Subcutaneous abdominal adipose tissue (tissue), 5 donors: ENCODE measurements at regions not wholly inside any gene's neighbourhood (a gene's known extent, or its start where the extent isn't known, plus 50 kb on each side); places are given as distances from the start of the nearest gene placed in this dataset.

Experiments
- H3K27ac ChIP-seq: one replicate; pipeline ENCODE4 v1.7.0; 2013; ENCODE audit warnings: low read depth, mild to moderate bottlenecking, inconsistent platforms, low read length, moderate library complexity
- H3K27me3 ChIP-seq, 5 donors: one replicate each; pipeline ENCODE4 v1.7.0; 2013; ENCODE audit warnings: low read length in 5 of 5, inconsistent platforms in 1 of 5; ENCODE audit not compliant: control insufficient read depth in 5 of 5, insufficient read depth in 4 of 5
- H3K36me3 ChIP-seq, 5 donors: one replicate each; pipeline ENCODE4 v1.7.0; 2013; ENCODE audit warnings: low read length in 5 of 5; ENCODE audit not compliant: control insufficient read depth in 5 of 5, insufficient read depth in 5 of 5
- H3K4me1 ChIP-seq, 5 donors: one replicate each; pipeline ENCODE4 v1.7.0; 2013; ENCODE audit warnings: low read length in 5 of 5, mild to moderate bottlenecking in 3 of 5, moderate library complexity in 1 of 5; ENCODE audit not compliant: control insufficient read depth in 5 of 5, insufficient read depth in 5 of 5
- H3K4me3 ChIP-seq, 5 donors: one replicate each; pipeline ENCODE4 v1.7.0; 2013; ENCODE audit warnings: low read length in 5 of 5, low read depth in 1 of 5
- H3K9ac ChIP-seq, 5 donors: one replicate each; pipeline ENCODE4 v1.7.0; 2013; ENCODE audit warnings: low read length in 5 of 5, mild to moderate bottlenecking in 4 of 5, moderate library complexity in 3 of 5
- H3K9me3 ChIP-seq, 5 donors: one replicate each; pipeline ENCODE4 v1.7.0; 2013; ENCODE audit warnings: low read length in 5 of 5; ENCODE audit not compliant: control insufficient read depth in 5 of 5
- donor health status: healthy.
- donor health status: healthy.
- donor health status: healthy.
- donor health status: healthy.
- donor health status: healthy.

DNA sequence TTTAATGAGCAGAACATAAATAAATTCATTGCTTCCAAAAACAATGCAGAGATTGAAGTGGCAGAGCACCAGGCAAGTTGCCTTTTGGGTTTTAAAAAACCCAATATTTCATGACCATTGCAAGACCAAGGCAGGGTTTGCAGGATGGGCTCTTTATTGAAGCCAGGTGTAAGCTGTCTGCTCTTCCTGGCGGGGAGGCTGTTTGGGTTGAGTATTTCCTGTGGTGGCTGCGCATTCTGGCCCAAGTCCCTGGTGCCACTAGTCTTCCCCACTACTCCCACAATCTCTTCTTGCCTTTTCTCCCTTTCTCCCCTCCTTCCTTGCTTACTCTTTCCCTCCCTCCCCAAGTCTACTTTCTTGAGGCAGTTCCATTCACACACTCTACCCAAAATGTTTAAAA lies 116.4 kb downstream of the AKAP11 start:
- Histone ChIP-seq H3K4me1 (no peaks in the 10 kb centered on the region), H3K27me3 (no peaks in the 10 kb centered on the region), H3K27ac (no peak overlapping the region), H3K36me3 (no peaks in the 10 kb centered on the region), H3K9ac (no peak overlapping the region), H3K9me3 (peaks cover 0 to 3% (median 0%) of the 10 kb centered on the region in 5 donors), H3K4me3 (no peak overlapping the region)

DNA sequence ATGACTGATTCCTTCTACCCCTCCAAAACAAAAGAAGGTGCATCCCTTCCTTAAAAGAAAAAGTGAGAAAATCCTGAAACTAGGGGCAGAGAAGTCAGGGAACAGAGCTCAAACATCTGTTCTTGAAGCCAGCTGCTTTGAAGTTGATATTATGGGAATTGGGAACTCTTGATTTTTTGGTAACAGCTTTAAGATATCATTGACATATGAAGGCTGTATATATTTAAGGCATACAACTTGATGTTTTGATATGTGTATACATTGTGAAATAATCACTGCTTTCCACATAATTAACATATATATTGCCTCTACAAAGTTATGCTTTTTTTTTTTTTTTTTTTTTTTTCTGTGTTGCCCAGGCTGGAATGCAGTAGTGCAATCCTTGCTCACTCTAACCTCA lies 117.1 kb downstream of the AKAP11 start:
- Histone ChIP-seq H3K9me3 (peaks cover 0 to 3% (median 0%) of the 10 kb centered on the region in 5 donors), H3K27me3 (no peaks in the 10 kb centered on the region), H3K27ac (no peak overlapping the region), H3K4me3 (no peak overlapping the region), H3K36me3 (no peaks in the 10 kb centered on the region), H3K9ac (no peak overlapping the region), H3K4me1 (no peaks in the 10 kb centered on the region)

DNA sequence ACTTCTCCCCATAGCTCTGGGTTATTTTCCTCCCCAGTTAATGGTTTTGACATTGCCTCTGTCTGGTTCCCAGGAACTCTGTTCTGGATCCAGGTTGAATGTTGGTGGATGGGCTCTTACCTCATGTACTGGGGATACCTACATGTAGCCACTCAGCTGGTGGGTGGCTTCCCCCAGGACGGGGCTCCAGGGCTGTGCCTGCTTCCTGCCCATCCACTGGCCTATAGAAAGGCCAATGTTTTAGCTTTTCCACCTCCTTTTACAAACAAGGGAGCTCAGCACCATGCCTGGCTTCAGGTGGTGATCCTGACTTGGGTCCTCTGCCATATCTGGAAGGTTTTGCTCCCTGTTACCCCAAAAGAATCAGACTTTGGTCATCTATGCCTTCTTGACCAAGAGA lies 120.2 kb downstream of the AKAP11 start:
- no peaks in the 10 kb centered on the region for H3K27me3 ChIP-seq
- H3K4me1 ChIP-seq = peaks cover 0 to 2% (median 0%) of the 10 kb centered on the region in 5 donors
- no peak overlapping the region for H3K27ac ChIP-seq
- H3K9me3 ChIP-seq = no peaks in the 10 kb centered on the region
- H3K9ac ChIP-seq = no peak overlapping the region
- H3K36me3 ChIP-seq = no peaks in the 10 kb centered on the region
- H3K4me3 ChIP-seq = no peak overlapping the region

DNA sequence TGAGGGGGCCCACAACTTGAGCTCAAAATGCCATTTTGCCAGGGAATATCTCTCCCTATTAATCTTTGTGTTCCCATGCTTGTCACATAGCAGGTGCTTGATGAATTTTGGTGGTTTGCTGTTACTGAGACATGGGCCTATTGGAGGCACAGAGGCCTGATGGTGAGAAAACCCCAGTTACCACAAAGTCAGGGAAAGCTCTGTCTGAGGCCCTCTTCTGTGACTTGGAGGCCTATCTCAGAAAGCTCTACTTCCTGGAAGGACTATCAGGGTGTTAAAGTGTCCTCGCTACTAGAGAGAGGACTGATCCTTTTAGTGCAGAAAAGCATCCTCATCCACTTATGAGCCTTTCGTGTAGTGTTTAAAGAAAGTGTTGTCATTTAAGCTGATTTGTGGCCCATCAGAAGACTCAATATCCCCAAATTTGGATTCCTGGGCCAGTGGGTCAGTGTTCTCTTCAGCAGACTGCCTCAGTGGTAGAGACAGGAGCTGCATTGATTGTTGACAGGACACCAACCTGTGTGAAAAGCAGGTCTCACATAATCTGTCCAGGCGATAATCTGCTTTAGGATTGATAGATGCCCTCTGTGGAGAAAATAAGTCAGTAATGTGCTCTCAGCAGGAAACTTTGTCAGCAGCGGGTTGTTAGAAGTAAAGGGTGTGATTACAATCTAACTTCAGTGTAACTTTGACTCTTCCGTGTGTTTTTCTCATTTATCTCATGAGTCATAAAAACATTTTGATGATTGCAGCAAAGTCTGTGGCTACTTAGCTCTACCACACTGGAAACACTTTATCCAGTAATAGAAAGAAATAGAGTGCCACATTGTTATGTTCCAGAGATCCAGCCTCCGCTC lies 121.0 kb downstream of the AKAP11 start:
- Histone ChIP-seq H3K9me3 (no peaks in the 10 kb centered on the region), H3K36me3 (no peaks in the 10 kb centered on the region), H3K4me1 (peaks cover 0 to 2% (median 0%) of the 10 kb centered on the region in 5 donors), H3K27me3 (no peaks in the 10 kb centered on the region), H3K9ac (no peak overlapping the region), H3K27ac (no peak overlapping the region), H3K4me3 (no peak overlapping the region)

DNA sequence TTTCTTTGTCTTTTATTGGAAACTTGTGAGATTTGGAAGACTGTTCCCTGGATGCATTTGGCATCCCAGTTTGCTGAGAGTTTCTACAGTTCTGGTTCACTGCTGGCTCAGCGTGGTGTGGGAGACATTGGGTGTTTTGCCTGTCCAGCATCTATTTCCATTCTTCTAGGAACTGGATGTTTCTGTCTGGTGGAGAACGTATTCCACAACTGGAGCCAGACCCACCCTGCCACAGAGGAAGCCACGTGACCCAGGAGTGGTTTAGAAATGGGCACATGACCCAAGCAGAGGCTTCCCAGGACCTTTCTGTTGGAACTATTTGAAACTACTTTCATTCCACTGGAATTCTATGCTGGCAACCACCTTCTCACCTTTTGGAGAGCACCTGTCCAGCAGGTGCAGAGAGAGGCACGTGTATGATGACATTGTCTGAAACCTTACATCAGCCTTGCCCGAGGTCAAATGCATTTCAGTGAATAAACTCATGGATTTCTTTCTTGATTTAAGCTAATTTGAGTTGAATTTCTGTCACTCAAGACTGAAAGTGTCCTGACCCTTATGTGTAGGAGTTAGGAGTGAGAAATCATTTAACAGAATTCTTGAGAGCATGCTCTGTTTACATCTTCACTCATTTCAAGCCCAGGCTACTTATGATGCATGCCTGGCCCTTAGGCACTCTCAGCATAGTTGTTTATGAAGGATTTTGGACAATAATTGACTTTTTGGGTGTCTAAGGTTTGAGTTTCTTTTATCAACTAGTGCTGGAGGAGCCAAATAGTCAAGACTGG lies 121.8 kb downstream of the AKAP11 start:
- Histone ChIP-seq H3K4me1 (peaks cover 0 to 2% (median 0%) of the 10 kb centered on the region in 5 donors), H3K9me3 (no peaks in the 10 kb centered on the region), H3K27me3 (no peaks in the 10 kb centered on the region), H3K9ac (no peak overlapping the region), H3K4me3 (no peak overlapping the region), H3K36me3 (no peaks in the 10 kb centered on the region), H3K27ac (no peak overlapping the region)

DNA sequence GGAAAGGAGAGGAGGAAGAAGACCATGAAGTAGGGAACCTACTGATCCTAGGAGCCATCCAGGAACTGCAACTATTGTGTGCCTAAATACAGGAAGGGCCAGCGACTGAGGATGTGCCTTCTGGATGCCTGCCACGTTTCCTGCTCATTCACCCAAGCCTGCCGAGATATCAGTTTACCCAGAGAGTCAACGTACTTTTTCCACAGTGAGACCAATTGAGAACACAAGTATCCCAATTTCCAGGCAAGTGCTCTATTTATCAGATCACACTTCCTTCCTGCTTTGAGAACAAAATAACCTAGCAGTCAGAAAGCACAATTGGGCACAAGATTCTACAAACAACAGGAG lies 122.4 kb downstream of the AKAP11 start:
- Histone ChIP-seq H3K4me3 (no peak overlapping the region), H3K9ac (no peak overlapping the region), H3K27me3 (no peaks in the 10 kb centered on the region), H3K9me3 (no peaks in the 10 kb centered on the region), H3K36me3 (no peaks in the 10 kb centered on the region), H3K4me1 (peaks cover 0 to 2% (median 0%) of the 10 kb centered on the region in 5 donors), H3K27ac (no peak overlapping the region)

DNA sequence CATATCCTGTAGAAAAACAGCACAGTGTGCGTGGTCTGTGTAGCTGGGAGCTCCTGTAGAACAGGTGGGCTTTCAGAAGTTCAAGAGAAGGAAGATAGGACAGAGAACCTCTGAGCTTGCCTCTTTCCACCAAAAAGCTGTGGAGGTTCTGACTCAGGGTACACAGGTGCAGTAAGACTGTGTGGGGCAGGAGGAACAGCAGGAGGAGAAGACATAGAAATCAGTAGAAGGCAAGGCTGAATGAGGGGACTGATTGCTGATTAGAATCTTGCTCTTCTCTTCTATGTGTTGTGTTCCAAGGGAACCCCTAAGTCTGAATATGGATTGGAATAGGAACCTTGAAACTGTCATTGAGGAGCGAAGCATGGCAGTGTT lies 122.7 kb downstream of the AKAP11 start:
- Histone ChIP-seq H3K27ac (no peak overlapping the region), H3K36me3 (no peaks in the 10 kb centered on the region), H3K27me3 (no peaks in the 10 kb centered on the region), H3K9ac (no peak overlapping the region), H3K4me1 (peaks cover 0 to 2% (median 0%) of the 10 kb centered on the region in 5 donors), H3K4me3 (no peak overlapping the region), H3K9me3 (no peaks in the 10 kb centered on the region)

DNA sequence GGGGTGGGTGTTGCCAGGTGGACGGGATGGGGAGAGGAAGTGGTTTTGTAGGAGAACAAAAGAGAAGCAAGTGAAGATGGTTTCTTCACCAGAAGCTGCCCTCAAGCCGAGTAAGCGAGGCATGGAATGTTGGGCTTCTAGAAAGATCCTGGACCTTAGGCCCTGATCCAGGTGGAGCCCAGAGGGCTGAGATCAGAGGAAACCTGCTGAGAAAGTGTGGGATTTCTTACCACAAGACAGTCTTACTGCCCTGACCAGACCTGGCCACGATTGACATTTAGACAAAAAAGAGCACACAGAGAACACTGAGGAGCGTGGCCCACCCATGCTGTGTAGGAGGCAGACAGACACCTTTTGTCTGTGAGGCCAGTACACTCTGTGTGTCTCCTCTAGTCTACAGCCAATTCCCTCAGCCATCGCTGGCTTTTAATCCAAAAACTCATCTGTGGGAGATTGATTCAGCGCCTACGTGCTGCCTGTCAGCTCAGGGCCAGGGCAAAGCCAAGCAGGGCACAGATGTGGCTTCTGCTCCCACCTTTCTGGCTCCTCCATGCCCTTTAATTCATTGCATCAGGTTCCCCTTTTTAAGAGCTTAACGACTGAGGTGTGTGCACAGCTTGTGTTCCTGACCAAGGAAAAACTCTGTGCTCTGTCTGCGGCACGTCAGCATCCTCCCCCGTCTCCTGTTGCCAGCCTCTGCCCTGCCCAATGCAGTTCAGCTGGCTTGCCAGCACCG lies 123.3 kb downstream of the AKAP11 start:
- Histone ChIP-seq H3K27ac (no peak overlapping the region), H3K27me3 (no peaks in the 10 kb centered on the region)

DNA sequence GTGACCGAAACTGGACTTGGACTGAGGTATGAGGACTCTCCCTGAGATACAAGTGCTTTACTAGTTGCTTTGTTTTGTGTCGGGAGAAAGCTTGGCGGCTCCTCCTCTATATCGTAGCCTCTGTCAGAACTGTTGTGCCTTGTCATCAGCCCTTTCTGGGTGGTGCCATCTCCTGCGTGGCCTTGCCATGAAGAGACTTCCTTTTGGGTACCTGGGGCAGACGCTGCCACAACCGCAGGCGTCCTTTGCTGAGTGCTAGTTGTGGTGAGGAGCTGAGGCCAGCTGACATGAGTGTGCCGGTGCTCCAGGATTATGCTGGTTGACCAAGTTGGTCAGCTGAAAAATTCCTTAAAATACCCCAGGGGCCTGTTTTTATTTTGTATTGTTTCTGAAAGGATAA lies 124.5 kb downstream of the AKAP11 start:
- Histone ChIP-seq H3K4me3 (no peak overlapping the region), H3K27me3 (no peaks in the 10 kb centered on the region), H3K36me3 (no peaks in the 10 kb centered on the region)

More for the DNA sequence above, 123.3 kb downstream of the AKAP11 start:
- Histone ChIP-seq H3K4me1 (peaks cover 0 to 2% (median 0%) of the 10 kb centered on the region in 5 donors), H3K9me3 (no peaks in the 10 kb centered on the region), H3K9ac (no peak overlapping the region), H3K4me3 (no peak overlapping the region), H3K36me3 (no peaks in the 10 kb centered on the region)

More for the DNA sequence above, 124.5 kb downstream of the AKAP11 start:
- H3K9ac ChIP-seq = no peak overlapping the region
- H3K4me1 ChIP-seq = peaks cover 0 to 2% (median 0%) of the 10 kb centered on the region in 5 donors
- no peaks in the 10 kb centered on the region for H3K9me3 ChIP-seq
- H3K27ac ChIP-seq = no peak overlapping the region
